ENCODE measurements at regions not wholly inside any gene's neighbourhood (a gene's known extent, or its start where the extent isn't known, plus 50 kb on each side); places are given as distances from the start of the nearest gene placed in this dataset.

DNA sequence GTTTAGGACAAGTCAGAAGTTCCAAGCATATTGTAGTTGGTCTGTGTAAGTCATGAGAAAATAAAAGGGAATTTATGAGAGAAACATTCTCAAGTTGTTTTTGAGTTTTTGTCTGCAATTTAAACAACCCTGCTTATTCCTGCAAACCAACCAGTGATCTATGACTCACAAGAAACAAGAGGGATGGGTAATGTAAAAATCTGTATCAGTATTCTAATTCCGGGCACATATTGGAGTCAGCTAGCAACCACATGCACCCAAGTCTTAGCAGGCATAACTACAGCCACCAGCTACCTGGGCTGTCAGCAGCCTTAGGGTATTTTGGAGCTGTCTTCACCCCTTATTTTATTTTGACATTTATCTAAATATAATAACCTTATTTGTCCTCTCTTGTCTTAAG, 128.7 kb upstream of the APC start:
- TF ChIP-seq CTCF (conservative IDR thresholded peaks at IDR 0.05; ENCODE audit: low read depth, low read length) (no peak), EZH2 (IDR thresholded peaks at IDR 0.05; ENCODE audit: borderline replicate concordance, low read depth, low read length, poor library complexity, severe bottlenecking) (no peak)

Data from A673 (cell line).